Globus pallidus (tissue), 1 donor: ENCODE measurements at regions not wholly inside any gene's neighbourhood (a gene's known extent, or its start where the extent isn't known, plus 50 kb on each side); places are given as distances from the start of the nearest gene placed in this dataset.

Experiments
- DNase-seq: peaks from one replicate; pipeline ENCODE4 v3.0.0-alpha.2; 2015; ENCODE audit warnings: low spot score

- no peak for DNase-seq
Observed at GRCh38 chr2:239536186-239536585, 135.4 kb upstream of the HDAC4 start.

- DNase-seq: no peak
Observed at GRCh38 chr2:239535413-239536144, 134.8 kb upstream of the HDAC4 start.

GRCh38 chr2:239534581-239535412 is 134.0 kb upstream of the HDAC4 start:
- DNase-seq: no peak

GRCh38 chr2:239533569-239534316 is 132.9 kb upstream of the HDAC4 start:
- peak; percentile 7 for DNase-seq

GRCh38 chr2:239532859-239533258 is 132.0 kb upstream of the HDAC4 start:
- no peak for DNase-seq

GRCh38 chr2:239532250-239532649 is 131.4 kb upstream of the HDAC4 start:
- DNase-seq: no peak

- DNase-seq: no peak
Observed at GRCh38 chr2:239531456-239532241, 130.8 kb upstream of the HDAC4 start.

GRCh38 chr2:239530749-239531316 is 130.0 kb upstream of the HDAC4 start:
- DNase-seq: no peak

GRCh38 chr2:239529313-239530015 is 128.6 kb upstream of the HDAC4 start:
- no peak for DNase-seq

- no peak for DNase-seq
Observed at GRCh38 chr2:239528883-239529282, 128.1 kb upstream of the HDAC4 start.

- DNase-seq: no peak
Observed at GRCh38 chr2:239528146-239528545, 127.3 kb upstream of the HDAC4 start.

GRCh38 chr2:239526666-239527415 is 126.0 kb upstream of the HDAC4 start:
- DNase-seq: no peak

- no peak for DNase-seq
Observed at GRCh38 chr2:239526038-239526437, 125.2 kb upstream of the HDAC4 start.

- no peak for DNase-seq
Observed at GRCh38 chr2:239523954-239524330, 123.1 kb upstream of the HDAC4 start.

GRCh38 chr2:239523147-239523953 is 122.5 kb upstream of the HDAC4 start:
- DNase-seq: no peak

- DNase-seq: no peak
Observed at GRCh38 chr2:239522740-239523119, 121.9 kb upstream of the HDAC4 start.

GRCh38 chr2:239522002-239522739 is 121.4 kb upstream of the HDAC4 start:
- DNase-seq: no peak

- no peak for DNase-seq
Observed at GRCh38 chr2:239521518-239521815, 120.6 kb upstream of the HDAC4 start.
